K562 (cell line): ENCODE measurements at regions not wholly inside any gene's neighbourhood (a gene's known extent, or its start where the extent isn't known, plus 50 kb on each side); places are given as distances from the start of the nearest gene placed in this dataset.

Source experiments
- ATAC-seq: fragments of 200-7000 bp; cut with Tn5 transposase; 3 replicates; pipeline ENCODE4 v1.9.1; 2020; ENCODE audit warnings: moderate library complexity
- BruUV-seq: library from RNA; stranded (reverse); fragments of 400-500 nt; replicated peaks from 2 replicates; lab custom pipeline; 2021; lab: Mats Ljungman, UMichigan
- CTCF ChIA-PET: fragments of 300-600 bp; formaldehyde crosslinking; extraction: SDS; loops from one replicate; lab custom pipeline; 2021; ENCODE audit warnings: low intra/inter-chr PET ratio; lab: Yijun Ruan, JAX
- POLR2A ChIA-PET: fragments of 300-600, 350-650 bp; sonication (Branson Sonifier 250); formaldehyde crosslinking; extraction: SDS; loops from one replicate; lab custom pipeline; 2021; ENCODE audit warnings: antibody characterized with exemption, inconsistent platforms; lab: Yijun Ruan, JAX
- DNase-seq, 4 experiments: peaks; one replicate each; pipeline versions ENCODE4 v3.0.0 to v3.0.0-alpha.2; 2011 to 2018; ENCODE audit warnings: low spot score in 3 of 4, mixed read lengths in 3 of 4; ENCODE audit errors: extremely low read depth in 1 of 4
- FAIRE-seq: peaks from 2 replicates; lab custom pipeline; 2011; peaks lifted over from hg19 to GRCh38; lab: Jason Lieb, UNC
- H2AFZ ChIP-seq: 2 replicates; pipeline ENCODE4 v1.6.0; 2011; ENCODE audit warnings: low read depth, low read length, control low read depth, inconsistent platforms
- H3K27ac ChIP-seq: fragments of 200-600 bp; 3 replicates; pipeline ENCODE4 v1.8.0; 2011; ENCODE audit warnings: low read depth, mild to moderate bottlenecking, control low read depth, inconsistent platforms, low read length, moderate library complexity, mixed read lengths; ENCODE audit errors: extremely low read depth
- H3K27me3 ChIP-seq, 2 experiments: fragments of 300-600 bp in 1 of 2; 2 replicates in 1 of 2; 3 replicates in 1 of 2; pipeline versions ENCODE4 v1.6.0 to v1.8.0; 2011; ENCODE audit warnings: inconsistent platforms in 2 of 2, low read length in 2 of 2, mild to moderate bottlenecking in 1 of 2, mixed read lengths in 1 of 2, moderate library complexity in 1 of 2; ENCODE audit not compliant: control insufficient read depth in 2 of 2, insufficient read depth in 2 of 2
- H3K36me3 ChIP-seq: fragments of 300-600 bp; 3 replicates; pipeline ENCODE4 v1.8.0; 2011; ENCODE audit warnings: mild to moderate bottlenecking, low read length, inconsistent platforms; ENCODE audit not compliant: control insufficient read depth, insufficient read depth
- H3K4me1 ChIP-seq, 2 experiments: fragments of 200-600 bp in 1 of 2; replicated peaks in 1 of 2; 2 replicates in 1 of 2; 3 replicates in 1 of 2; pipeline versions ENCODE4 v1.5.1 to v1.8.0; 2011; ENCODE audit warnings: inconsistent platforms in 2 of 2, low read length in 2 of 2, mild to moderate bottlenecking in 1 of 2, mixed read lengths in 1 of 2, moderate library complexity in 1 of 2; ENCODE audit not compliant: control insufficient read depth in 2 of 2, insufficient read depth in 2 of 2
- H3K4me2 ChIP-seq: 2 replicates; pipeline ENCODE4 v1.6.1; 2011; ENCODE audit warnings: low read length, control low read depth, inconsistent platforms, mixed read lengths; ENCODE audit not compliant: insufficient read depth
- H3K4me3 ChIP-seq: fragments of 200-600 bp; sonication (generic), shearing (Covaris generic); 2 replicates; pipeline ENCODE4 v1.5.1; 2016; ENCODE audit warnings: control low read depth, inconsistent platforms
- H3K79me2 ChIP-seq: fragments of 200-600 bp; 3 replicates; pipeline ENCODE4 v1.8.0; 2011; ENCODE audit warnings: low read length, inconsistent platforms; ENCODE audit not compliant: control insufficient read depth, insufficient read depth
- H3K9ac ChIP-seq, 2 experiments: 2 replicates each; pipeline versions ENCODE4 v1.6.0 to v1.6.1; 2011; ENCODE audit warnings: low read depth in 2 of 2, low read length in 2 of 2, control low read depth in 1 of 2, inconsistent platforms in 1 of 2, mild to moderate bottlenecking in 1 of 2, mixed read lengths in 1 of 2; ENCODE audit not compliant: insufficient read depth in 1 of 2
- H3K9me1 ChIP-seq: one replicate; pipeline ENCODE4 v1.6.0; 2011; ENCODE audit warnings: inconsistent platforms, mild to moderate bottlenecking, low read length, moderate library complexity; ENCODE audit not compliant: control insufficient read depth, insufficient read depth
- H3K9me3 ChIP-seq: replicated peaks from 2 replicates; pipeline ENCODE4 v1.5.1; 2011; ENCODE audit warnings: low read depth, low read length, inconsistent platforms; ENCODE audit not compliant: control insufficient read depth, insufficient read depth
- H4K20me1 ChIP-seq: replicated peaks from 2 replicates; pipeline ENCODE4 v1.6.1; 2011; ENCODE audit warnings: low read length, inconsistent platforms, mixed read lengths; ENCODE audit not compliant: control insufficient read depth, insufficient read depth
- HDAC1 ChIP-seq, 2 experiments: fragments of 450-650 bp; IDR thresholded peaks; 2 replicates each; pipeline ENCODE4 v1.6.1; 2016 to 2017; ENCODE audit warnings: inconsistent platforms in 1 of 2, mild to moderate bottlenecking in 1 of 2, moderate library complexity in 1 of 2
- ILF3 ChIP-seq: fragments of 450-650 bp; IDR thresholded peaks from 2 replicates; pipeline ENCODE4 v1.6.1; 2018; ENCODE audit warnings: antibody characterized with exemption, mild to moderate bottlenecking, moderate library complexity, borderline replicate concordance
- JUNB ChIP-seq: fragments of 450-650 bp; formaldehyde crosslinking; conservative IDR thresholded peaks from 2 replicates; pipeline ENCODE4 v1.4.0; 2020; ENCODE audit warnings: mild to moderate bottlenecking
- SMAD3 ChIP-seq: fragments of 450-650 bp; formaldehyde crosslinking; conservative IDR thresholded peaks from 2 replicates; pipeline ENCODE4 v1.4.0; 2020; ENCODE audit warnings: mild to moderate bottlenecking
- SMARCA5 ChIP-seq: fragments of 450-650 bp; IDR thresholded peaks from 2 replicates; pipeline ENCODE4 v1.6.1; 2016
- TRIM24 ChIP-seq, 2 experiments: fragments of 450-650 bp; IDR thresholded peaks; 2 replicates each; pipeline ENCODE4 v1.6.1; 2016
- ZNF408 ChIP-seq: fragments of 250-450 bp; sonication (Bioruptor Pico); IDR thresholded peaks from 2 replicates; pipeline ENCODE4 v1.4.0; 2020; ENCODE audit warnings: low read depth, mild to moderate bottlenecking, moderate library complexity
- WGBS: fragments of 100-300 bp; shearing (Covaris generic); methylation state at CpG from one replicate; pipeline ENCODE4 v1.1.6; 2016; ENCODE audit warnings: low coverage, mixed read lengths; ENCODE audit not compliant: insufficient coverage; ENCODE audit errors: missing lambda C conversion rate; 5-methylcytosine and 5-hydroxymethylcytosine counted together
- in situ Hi-C: fragments of 300-500 bp; cut with MboI; formaldehyde crosslinking; loops from 4 replicates; pipeline ENCODE4 v1.15.0; 2018; ENCODE audit warnings: inconsistent platforms, mixed read lengths
- intact Hi-C: fragments of 100-400 bp; cut with micrococcal nuclease; formaldehyde crosslinking; loops from 2 replicates; pipeline ENCODE4 v1.14.2; 2022
- TF ChIP-seq, protein P1 (sequence below): fragments of 450-650 bp; formaldehyde crosslinking; IDR thresholded peaks from 2 replicates; pipeline ENCODE4 v1.4.0; 2022; ENCODE audit warnings: missing genetic modification characterization

DNA sequence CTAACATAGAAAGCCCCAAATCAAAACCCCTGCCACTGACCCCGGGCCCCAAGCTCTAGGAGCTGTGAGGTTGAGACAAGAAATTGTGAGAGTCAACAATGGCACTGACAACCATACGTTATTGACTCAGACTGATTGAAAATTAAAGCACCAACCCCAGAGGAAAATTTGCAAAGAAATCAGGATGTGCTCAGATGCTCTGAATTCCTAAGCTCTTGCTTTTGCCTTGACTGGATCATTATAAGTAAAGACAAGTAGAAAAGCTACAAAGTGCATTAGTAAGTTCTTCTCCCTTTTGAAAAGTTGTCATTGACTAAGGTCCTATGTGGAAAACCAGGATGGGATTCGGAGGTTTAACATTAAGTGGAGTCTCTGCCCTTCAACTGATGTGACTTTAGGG is 130.2 kb downstream of the SAMD9 start:
- H2AFZ ChIP-seq = 0 out of 2 replicates have a peak overlapping the region, but pooled peaks have one; percentile 3
- TF ChIP-seq ILF3 (no peak), JUNB (no peak), SMAD3 (no peak), ZNF408 (CRISPR knock-in tag) (no peak), TRIM24 (IDR thresholded peaks at IDR 0.05) (no peak), HDAC1 (IDR thresholded peaks at IDR 0.05) (no peak), SMARCA5 (no peak)
- TF ChIP-seq, protein P1, sequence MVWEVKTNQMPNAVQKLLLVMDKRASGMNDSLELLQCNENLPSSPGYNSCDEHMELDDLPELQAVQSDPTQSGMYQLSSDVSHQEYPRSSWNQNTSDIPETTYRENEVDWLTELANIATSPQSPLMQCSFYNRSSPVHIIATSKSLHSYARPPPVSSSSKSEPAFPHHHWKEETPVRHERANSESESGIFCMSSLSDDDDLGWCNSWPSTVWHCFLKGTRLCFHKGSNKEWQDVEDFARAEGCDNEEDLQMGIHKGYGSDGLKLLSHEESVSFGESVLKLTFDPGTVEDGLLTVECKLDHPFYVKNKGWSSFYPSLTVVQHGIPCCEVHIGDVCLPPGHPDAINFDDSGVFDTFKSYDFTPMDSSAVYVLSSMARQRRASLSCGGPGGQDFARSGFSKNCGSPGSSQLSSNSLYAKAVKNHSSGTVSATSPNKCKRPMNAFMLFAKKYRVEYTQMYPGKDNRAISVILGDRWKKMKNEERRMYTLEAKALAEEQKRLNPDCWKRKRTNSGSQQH = no peak
- ChIA-PET CTCF (no interaction called here), POLR2A (interaction anchor here (1.6 kb wide), 1 partner anchor 10 kb away, joined by 4 read pairs; no protein-coding TSS in a partner anchor)
- H3K9ac ChIP-seq = no peak overlapping the region
- H3K36me3 ChIP-seq = no peaks in the 10 kb centered on the region
- no peak overlapping the region for H3K4me2 ChIP-seq
- H3K9me1 ChIP-seq = no peaks in the 10 kb centered on the region
- H3K4me1 ChIP-seq = peaks cover 0 to 3% of the 10 kb centered on the region in 2 experiments; a peak in 1 of 5 replicates
- DNase-seq (no peak), FAIRE-seq (no peak), ATAC-seq (no peak)
- intact Hi-C loops = loop anchor here (10.0 kb wide), 1 partner anchor 363 kb away; no protein-coding TSS in a partner anchor
- no peaks in the 10 kb centered on the region for H3K79me2 ChIP-seq
- no TSS peak for BruUV-seq
- no peak overlapping the region for H3K4me3 ChIP-seq
- H3K9me3 ChIP-seq = no peaks in the 10 kb centered on the region; the same call in 1 of the 2 replicates
- no peaks in the 10 kb centered on the region for H3K27me3 ChIP-seq
- H3K27ac ChIP-seq = no peak overlapping the region
- no peaks in the 10 kb centered on the region for H4K20me1 ChIP-seq
- in situ Hi-C loops = no loop called here
- WGBS = 36% methylated on average over 3 of the region's 3 CpGs
